GM23338 (cell line): ENCODE measurements at regions not wholly inside any gene's neighbourhood (a gene's known extent, or its start where the extent isn't known, plus 50 kb on each side); places are given as distances from the start of the nearest gene placed in this dataset.

Source experiments
- CREB1 ChIP-seq: fragments of 250-450 bp; sonication (Bioruptor Pico); IDR thresholded peaks from 2 replicates; pipeline ENCODE4 v1.5.0; 2020; ENCODE audit warnings: low read depth, mild to moderate bottlenecking, moderate library complexity
- EZH2 ChIP-seq: fragments of 200-600 bp; sonication (generic); IDR thresholded peaks from one replicate; pipeline ENCODE4 v1.8.0; 2017; ENCODE audit warnings: antibody characterized with exemption, mild to moderate bottlenecking, low read depth; ENCODE audit not compliant: unreplicated experiment
- EZH2phosphoT487 ChIP-seq: fragments of 200-600 bp; sonication (generic); IDR thresholded peaks from one replicate; pipeline ENCODE4 v1.8.1; 2018; ENCODE audit warnings: antibody characterized with exemption; ENCODE audit not compliant: unreplicated experiment
- POLR2AphosphoS5 ChIP-seq: IDR thresholded peaks from 2 replicates; pipeline ENCODE4 v1.6.1; 2016; ENCODE audit warnings: antibody characterized with exemption, low read depth
- STAT1 ChIP-seq: IDR thresholded peaks from one replicate; pipeline ENCODE4 v1.6.1; 2016; ENCODE audit warnings: antibody characterized with exemption; ENCODE audit not compliant: unreplicated experiment
- TF ChIP-seq, protein P1 (sequence below), 2 experiments: fragments of 200-600 bp in 1 of 2; sonication (generic) in 1 of 2; conservative IDR thresholded peaks; 2 replicates each; pipeline versions ENCODE4 v1.5.1 to v1.6.1; 2016 to 2017; ENCODE audit warnings: antibody characterized with exemption in 2 of 2, low read depth in 2 of 2, mild to moderate bottlenecking in 2 of 2, moderate library complexity in 1 of 2
- TF ChIP-seq, protein P2 (sequence below): fragments of 250-450 bp; sonication (Bioruptor Pico); IDR thresholded peaks from 2 replicates; pipeline ENCODE4 v1.5.0; 2020; ENCODE audit warnings: mild to moderate bottlenecking, moderate library complexity

DNA sequence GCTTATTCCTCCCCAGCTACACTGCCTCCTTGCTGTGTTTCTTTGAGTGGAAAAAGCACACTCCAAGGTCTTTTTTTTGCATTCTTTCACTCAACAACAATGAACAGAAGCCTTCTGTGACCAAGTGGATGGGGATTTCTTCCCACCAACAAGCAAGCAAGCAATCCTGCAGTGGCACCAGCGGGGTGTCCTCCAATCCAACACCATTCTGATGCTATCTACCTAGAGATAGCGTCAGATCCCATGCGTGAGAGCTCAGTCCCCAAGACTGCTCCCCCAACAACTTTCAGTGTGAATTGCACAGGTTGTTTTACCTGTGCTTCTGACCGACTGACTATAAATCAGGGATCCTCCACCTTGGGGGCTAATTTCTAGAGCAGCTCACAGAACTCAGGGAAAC lies 311.0 kb upstream of the PODXL start:
- TF ChIP-seq, protein P1, sequence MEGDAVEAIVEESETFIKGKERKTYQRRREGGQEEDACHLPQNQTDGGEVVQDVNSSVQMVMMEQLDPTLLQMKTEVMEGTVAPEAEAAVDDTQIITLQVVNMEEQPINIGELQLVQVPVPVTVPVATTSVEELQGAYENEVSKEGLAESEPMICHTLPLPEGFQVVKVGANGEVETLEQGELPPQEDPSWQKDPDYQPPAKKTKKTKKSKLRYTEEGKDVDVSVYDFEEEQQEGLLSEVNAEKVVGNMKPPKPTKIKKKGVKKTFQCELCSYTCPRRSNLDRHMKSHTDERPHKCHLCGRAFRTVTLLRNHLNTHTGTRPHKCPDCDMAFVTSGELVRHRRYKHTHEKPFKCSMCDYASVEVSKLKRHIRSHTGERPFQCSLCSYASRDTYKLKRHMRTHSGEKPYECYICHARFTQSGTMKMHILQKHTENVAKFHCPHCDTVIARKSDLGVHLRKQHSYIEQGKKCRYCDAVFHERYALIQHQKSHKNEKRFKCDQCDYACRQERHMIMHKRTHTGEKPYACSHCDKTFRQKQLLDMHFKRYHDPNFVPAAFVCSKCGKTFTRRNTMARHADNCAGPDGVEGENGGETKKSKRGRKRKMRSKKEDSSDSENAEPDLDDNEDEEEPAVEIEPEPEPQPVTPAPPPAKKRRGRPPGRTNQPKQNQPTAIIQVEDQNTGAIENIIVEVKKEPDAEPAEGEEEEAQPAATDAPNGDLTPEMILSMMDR (conservative IDR thresholded peaks at IDR 0.05; ENCODE audit: low read depth in 2 of 2): no peak
- no peak for TF ChIP-seq EZH2phosphoT487
- no peak for TF ChIP-seq EZH2
- no peak for TF ChIP-seq POLR2AphosphoS5
- no peak for TF ChIP-seq STAT1
- TF ChIP-seq, protein P2, sequence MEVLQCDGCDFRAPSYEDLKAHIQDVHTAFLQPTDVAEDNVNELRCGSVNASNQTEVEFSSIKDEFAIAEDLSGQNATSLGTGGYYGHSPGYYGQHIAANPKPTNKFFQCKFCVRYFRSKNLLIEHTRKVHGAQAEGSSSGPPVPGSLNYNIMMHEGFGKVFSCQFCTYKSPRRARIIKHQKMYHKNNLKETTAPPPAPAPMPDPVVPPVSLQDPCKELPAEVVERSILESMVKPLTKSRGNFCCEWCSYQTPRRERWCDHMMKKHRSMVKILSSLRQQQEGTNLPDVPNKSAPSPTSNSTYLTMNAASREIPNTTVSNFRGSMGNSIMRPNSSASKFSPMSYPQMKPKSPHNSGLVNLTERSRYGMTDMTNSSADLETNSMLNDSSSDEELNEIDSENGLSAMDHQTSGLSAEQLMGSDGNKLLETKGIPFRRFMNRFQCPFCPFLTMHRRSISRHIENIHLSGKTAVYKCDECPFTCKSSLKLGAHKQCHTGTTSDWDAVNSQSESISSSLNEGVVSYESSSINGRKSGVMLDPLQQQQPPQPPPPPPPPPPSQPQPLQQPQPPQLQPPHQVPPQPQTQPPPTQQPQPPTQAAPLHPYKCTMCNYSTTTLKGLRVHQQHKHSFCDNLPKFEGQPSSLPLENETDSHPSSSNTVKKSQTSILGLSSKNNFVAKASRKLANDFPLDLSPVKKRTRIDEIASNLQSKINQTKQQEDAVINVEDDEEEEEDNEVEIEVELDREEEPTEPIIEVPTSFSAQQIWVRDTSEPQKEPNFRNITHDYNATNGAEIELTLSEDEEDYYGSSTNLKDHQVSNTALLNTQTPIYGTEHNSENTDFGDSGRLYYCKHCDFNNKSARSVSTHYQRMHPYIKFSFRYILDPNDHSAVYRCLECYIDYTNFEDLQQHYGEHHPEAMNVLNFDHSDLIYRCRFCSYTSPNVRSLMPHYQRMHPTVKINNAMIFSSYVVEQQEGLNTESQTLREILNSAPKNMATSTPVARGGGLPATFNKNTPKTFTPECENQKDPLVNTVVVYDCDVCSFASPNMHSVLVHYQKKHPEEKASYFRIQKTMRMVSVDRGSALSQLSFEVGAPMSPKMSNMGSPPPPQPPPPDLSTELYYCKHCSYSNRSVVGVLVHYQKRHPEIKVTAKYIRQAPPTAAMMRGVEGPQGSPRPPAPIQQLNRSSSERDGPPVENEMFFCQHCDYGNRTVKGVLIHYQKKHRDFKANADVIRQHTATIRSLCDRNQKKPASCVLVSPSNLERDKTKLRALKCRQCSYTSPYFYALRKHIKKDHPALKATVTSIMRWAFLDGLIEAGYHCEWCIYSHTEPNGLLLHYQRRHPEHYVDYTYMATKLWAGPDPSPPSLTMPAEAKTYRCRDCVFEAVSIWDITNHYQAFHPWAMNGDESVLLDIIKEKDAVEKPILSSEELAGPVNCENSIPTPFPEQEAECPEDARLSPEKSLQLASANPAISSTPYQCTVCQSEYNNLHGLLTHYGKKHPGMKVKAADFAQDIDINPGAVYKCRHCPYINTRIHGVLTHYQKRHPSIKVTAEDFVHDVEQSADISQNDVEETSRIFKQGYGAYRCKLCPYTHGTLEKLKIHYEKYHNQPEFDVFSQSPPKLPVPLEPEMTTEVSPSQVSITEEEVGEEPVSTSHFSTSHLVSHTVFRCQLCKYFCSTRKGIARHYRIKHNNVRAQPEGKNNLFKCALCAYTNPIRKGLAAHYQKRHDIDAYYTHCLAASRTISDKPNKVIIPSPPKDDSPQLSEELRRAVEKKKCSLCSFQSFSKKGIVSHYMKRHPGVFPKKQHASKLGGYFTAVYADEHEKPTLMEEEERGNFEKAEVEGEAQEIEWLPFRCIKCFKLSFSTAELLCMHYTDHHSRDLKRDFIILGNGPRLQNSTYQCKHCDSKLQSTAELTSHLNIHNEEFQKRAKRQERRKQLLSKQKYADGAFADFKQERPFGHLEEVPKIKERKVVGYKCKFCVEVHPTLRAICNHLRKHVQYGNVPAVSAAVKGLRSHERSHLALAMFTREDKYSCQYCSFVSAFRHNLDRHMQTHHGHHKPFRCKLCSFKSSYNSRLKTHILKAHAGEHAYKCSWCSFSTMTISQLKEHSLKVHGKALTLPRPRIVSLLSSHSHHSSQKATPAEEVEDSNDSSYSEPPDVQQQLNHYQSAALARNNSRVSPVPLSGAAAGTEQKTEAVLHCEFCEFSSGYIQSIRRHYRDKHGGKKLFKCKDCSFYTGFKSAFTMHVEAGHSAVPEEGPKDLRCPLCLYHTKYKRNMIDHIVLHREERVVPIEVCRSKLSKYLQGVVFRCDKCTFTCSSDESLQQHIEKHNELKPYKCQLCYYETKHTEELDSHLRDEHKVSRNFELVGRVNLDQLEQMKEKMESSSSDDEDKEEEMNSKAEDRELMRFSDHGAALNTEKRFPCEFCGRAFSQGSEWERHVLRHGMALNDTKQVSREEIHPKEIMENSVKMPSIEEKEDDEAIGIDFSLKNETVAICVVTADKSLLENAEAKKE (CRISPR knock-in tag): no peak
- TF ChIP-seq CREB1: no peak
